Neural progenitor cell (in vitro differentiated cells): ENCODE measurements at regions not wholly inside any gene's neighbourhood (a gene's known extent, or its start where the extent isn't known, plus 50 kb on each side); places are given as distances from the start of the nearest gene placed in this dataset.

Experiments
- EZH2 ChIP-seq: fragments of 200-600 bp; sonication (generic); IDR thresholded peaks from 2 replicates; pipeline ENCODE4 v1.6.1; 2017; ENCODE audit warnings: antibody characterized with exemption, mild to moderate bottlenecking, moderate library complexity
- EZH2phosphoT487 ChIP-seq: fragments of 200-600 bp; sonication (generic); IDR thresholded peaks from 2 replicates; pipeline ENCODE4 v1.6.1; 2017; ENCODE audit warnings: antibody characterized with exemption
- TF ChIP-seq, protein P1 (sequence below): fragments of 200-600 bp; sonication (generic); IDR thresholded peaks from 2 replicates; pipeline ENCODE4 v1.5.1; 2017; ENCODE audit warnings: antibody characterized with exemption, mild to moderate bottlenecking

DNA sequence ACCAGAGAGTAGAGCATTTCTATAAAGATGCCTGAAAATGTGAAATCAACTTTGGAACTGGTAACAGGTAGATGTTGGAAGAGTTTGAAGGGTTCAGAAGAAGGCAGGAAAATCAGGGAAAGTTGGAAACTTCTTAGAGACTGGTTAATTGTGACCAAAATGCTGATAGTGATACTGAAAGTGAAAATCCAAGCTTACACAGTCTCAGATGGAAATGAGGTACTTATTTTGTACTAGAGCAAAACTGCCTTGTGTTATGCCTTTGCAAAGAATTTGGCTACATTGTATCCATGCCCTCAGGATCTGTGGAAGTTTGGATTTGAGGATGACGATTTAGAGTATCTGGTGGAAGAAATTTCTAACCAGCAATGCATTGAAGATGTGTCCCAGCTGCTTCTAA is 430.6 kb upstream of the KCND2 start:
- TF ChIP-seq, protein P1, sequence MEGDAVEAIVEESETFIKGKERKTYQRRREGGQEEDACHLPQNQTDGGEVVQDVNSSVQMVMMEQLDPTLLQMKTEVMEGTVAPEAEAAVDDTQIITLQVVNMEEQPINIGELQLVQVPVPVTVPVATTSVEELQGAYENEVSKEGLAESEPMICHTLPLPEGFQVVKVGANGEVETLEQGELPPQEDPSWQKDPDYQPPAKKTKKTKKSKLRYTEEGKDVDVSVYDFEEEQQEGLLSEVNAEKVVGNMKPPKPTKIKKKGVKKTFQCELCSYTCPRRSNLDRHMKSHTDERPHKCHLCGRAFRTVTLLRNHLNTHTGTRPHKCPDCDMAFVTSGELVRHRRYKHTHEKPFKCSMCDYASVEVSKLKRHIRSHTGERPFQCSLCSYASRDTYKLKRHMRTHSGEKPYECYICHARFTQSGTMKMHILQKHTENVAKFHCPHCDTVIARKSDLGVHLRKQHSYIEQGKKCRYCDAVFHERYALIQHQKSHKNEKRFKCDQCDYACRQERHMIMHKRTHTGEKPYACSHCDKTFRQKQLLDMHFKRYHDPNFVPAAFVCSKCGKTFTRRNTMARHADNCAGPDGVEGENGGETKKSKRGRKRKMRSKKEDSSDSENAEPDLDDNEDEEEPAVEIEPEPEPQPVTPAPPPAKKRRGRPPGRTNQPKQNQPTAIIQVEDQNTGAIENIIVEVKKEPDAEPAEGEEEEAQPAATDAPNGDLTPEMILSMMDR, result no peak
- TF ChIP-seq EZH2, result no peak
- no peak for TF ChIP-seq EZH2phosphoT487
